ENCODE measurements at regions not wholly inside any gene's neighbourhood (a gene's known extent, or its start where the extent isn't known, plus 50 kb on each side); places are given as distances from the start of the nearest gene placed in this dataset.

DNA sequence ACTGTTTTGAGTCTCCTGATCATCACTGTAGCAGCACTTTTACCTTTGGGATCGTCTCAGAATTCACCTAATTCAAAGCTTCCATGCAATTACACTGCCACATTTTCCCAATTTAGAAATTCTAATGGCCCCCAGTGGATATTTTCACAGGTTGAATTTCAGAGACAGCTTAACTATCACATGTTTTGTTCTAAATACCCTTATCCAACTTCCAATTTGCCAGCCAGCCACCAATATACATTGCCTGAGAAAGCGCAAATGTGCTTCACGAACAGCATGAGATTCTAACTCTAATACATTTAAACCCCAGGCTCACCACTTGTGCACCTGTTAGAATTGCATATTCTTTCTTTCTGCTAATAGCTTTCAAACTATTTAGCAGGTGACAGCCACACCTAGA, 1160.9 kb upstream of the TMEM132C start:
- H3K9ac ChIP-seq (ENCODE audit: insufficient read depth in 1 of 2, low read length in 2 of 2) = no peak overlapping the region
- ATAC-seq (ENCODE audit: insufficient read depth, low FRiP score) = no peak
- no peaks in the 10 kb centered on the region for H3K4me1 ChIP-seq (ENCODE audit: control insufficient read depth in 5 of 5, insufficient read depth in 5 of 5, low read length in 5 of 5)
- H3K4me3 ChIP-seq = no peak overlapping the region
- no peaks in the 10 kb centered on the region for H3K9me3 ChIP-seq (ENCODE audit: control insufficient read depth in 4 of 4, insufficient read depth in 3 of 4, low read length in 3 of 4)
- 90 to 93% methylated on average over 3 of the region's 3 CpGs for WGBS, 2 donors
- H3K27me3 ChIP-seq (ENCODE audit: control insufficient read depth in 3 of 3, insufficient read depth in 3 of 3, low read length in 2 of 3) = no peaks in the 10 kb centered on the region
- no peaks in the 10 kb centered on the region for H3K36me3 ChIP-seq (ENCODE audit: control insufficient read depth in 4 of 4, insufficient read depth in 4 of 4, low read length in 4 of 4)
- DNase-seq = no peak
- TF ChIP-seq, protein P1, sequence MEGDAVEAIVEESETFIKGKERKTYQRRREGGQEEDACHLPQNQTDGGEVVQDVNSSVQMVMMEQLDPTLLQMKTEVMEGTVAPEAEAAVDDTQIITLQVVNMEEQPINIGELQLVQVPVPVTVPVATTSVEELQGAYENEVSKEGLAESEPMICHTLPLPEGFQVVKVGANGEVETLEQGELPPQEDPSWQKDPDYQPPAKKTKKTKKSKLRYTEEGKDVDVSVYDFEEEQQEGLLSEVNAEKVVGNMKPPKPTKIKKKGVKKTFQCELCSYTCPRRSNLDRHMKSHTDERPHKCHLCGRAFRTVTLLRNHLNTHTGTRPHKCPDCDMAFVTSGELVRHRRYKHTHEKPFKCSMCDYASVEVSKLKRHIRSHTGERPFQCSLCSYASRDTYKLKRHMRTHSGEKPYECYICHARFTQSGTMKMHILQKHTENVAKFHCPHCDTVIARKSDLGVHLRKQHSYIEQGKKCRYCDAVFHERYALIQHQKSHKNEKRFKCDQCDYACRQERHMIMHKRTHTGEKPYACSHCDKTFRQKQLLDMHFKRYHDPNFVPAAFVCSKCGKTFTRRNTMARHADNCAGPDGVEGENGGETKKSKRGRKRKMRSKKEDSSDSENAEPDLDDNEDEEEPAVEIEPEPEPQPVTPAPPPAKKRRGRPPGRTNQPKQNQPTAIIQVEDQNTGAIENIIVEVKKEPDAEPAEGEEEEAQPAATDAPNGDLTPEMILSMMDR (IDR thresholded peaks at IDR 0.05; ENCODE audit: control extremely low read depth, extremely low read depth) = no peak
- H3K27ac ChIP-seq (ENCODE audit: low read depth in 1 of 2, low read length in 1 of 2) = no peak overlapping the region

DNA sequence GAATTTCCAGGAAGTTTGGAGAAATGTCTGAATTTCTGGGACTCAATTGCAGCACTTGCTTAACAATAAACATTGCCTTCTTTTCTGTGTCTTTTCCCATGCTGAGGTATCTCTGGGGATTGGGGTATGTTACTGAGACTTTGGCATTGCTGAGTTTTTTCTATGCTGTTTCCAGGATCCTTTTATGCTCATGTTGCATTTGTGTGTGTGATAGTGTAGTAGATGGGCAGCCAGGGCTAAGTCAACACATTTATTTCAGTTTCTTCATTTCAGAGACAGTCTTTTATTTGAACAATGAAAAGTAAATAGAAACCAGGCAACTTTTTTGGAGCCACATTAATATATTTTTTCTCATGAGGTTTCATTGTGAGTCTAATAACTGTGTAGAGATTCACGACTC, 1160.3 kb upstream of the TMEM132C start:
- no peak for ATAC-seq (ENCODE audit: insufficient read depth, low FRiP score)

GRCh38 chr12:127107744-127108143, 1159.2 kb upstream of the TMEM132C start:
- ATAC-seq (ENCODE audit: insufficient read depth, low FRiP score) = no peak
- WGBS, 2 donors = 66 to 81% methylated on average over 3 of the region's 3 CpGs

More for the DNA sequence above, 1160.3 kb upstream of the TMEM132C start:
- H3K9me3 ChIP-seq (ENCODE audit: control insufficient read depth in 4 of 4, insufficient read depth in 3 of 4, low read length in 3 of 4) = no peaks in the 10 kb centered on the region
- no peak for DNase-seq
- 81 to 92% methylated on average over 1 of the region's 1 CpG for WGBS, 2 donors
- no peak overlapping the region for H3K4me3 ChIP-seq
- TF ChIP-seq, protein P1 (IDR thresholded peaks at IDR 0.05; ENCODE audit: control extremely low read depth, extremely low read depth) = no peak
- no peak overlapping the region for H3K27ac ChIP-seq (ENCODE audit: low read depth in 1 of 2, low read length in 1 of 2)
- no peaks in the 10 kb centered on the region for H3K27me3 ChIP-seq (ENCODE audit: control insufficient read depth in 3 of 3, insufficient read depth in 3 of 3, low read length in 2 of 3)
- H3K9ac ChIP-seq (ENCODE audit: insufficient read depth in 1 of 2, low read length in 2 of 2) = no peak overlapping the region
- H3K4me1 ChIP-seq (ENCODE audit: control insufficient read depth in 5 of 5, insufficient read depth in 5 of 5, low read length in 5 of 5) = no peaks in the 10 kb centered on the region
- H3K36me3 ChIP-seq (ENCODE audit: control insufficient read depth in 4 of 4, insufficient read depth in 4 of 4, low read length in 4 of 4) = no peaks in the 10 kb centered on the region

More at GRCh38 chr12:127107744-127108143, 1159.2 kb upstream of the TMEM132C start:
- Histone ChIP-seq H3K9ac (ENCODE audit: insufficient read depth in 1 of 2, low read length in 2 of 2) (no peak overlapping the region), H3K4me3 (no peak overlapping the region), H3K36me3 (ENCODE audit: control insufficient read depth in 4 of 4, insufficient read depth in 4 of 4, low read length in 4 of 4) (no peaks in the 10 kb centered on the region), H3K27ac (ENCODE audit: low read depth in 1 of 2, low read length in 1 of 2) (no peak overlapping the region), H3K4me1 (ENCODE audit: control insufficient read depth in 5 of 5, insufficient read depth in 5 of 5, low read length in 5 of 5) (no peaks in the 10 kb centered on the region), H3K9me3 (ENCODE audit: control insufficient read depth in 4 of 4, insufficient read depth in 3 of 4, low read length in 3 of 4) (no peaks in the 10 kb centered on the region), H3K27me3 (ENCODE audit: control insufficient read depth in 3 of 3, insufficient read depth in 3 of 3, low read length in 2 of 3) (no peaks in the 10 kb centered on the region)
- no peak for DNase-seq
- TF ChIP-seq, protein P1 (IDR thresholded peaks at IDR 0.05; ENCODE audit: control extremely low read depth, extremely low read depth) = no peak
